GM12891 (cell line): ENCODE measurements at regions not wholly inside any gene's neighbourhood (a gene's known extent, or its start where the extent isn't known, plus 50 kb on each side); places are given as distances from the start of the nearest gene placed in this dataset.

Source experiments
- PAX5 ChIP-seq: IDR thresholded peaks from 2 replicates; pipeline ENCODE4 v1.6.1; 2011; ENCODE audit warnings: low read length, moderate library complexity, mild to moderate bottlenecking; ENCODE audit not compliant: insufficient read depth, severe bottlenecking
- POLR2A ChIP-seq: IDR thresholded peaks from 2 replicates; pipeline ENCODE4 v1.6.1; 2011; ENCODE audit warnings: low read depth, low read length, control low read depth
- POLR2AphosphoS5 ChIP-seq: IDR thresholded peaks from 2 replicates; pipeline ENCODE4 v1.6.1; 2011; ENCODE audit warnings: low read depth, low read length, control low read depth
- TAF1 ChIP-seq: IDR thresholded peaks from 2 replicates; pipeline ENCODE4 v1.6.1; 2011; ENCODE audit warnings: low read depth, low read length, control low read depth

- no peak for TF ChIP-seq POLR2A
- TF ChIP-seq POLR2AphosphoS5: no peak
- no peak for TF ChIP-seq TAF1
- no peak for TF ChIP-seq PAX5
Observed at GRCh38 chr5:145189746-145190145, 645.4 kb downstream of the PRELID2 start.
